CD4-positive, alpha-beta T cell (primary cell): ENCODE measurements at regions not wholly inside any gene's neighbourhood (a gene's known extent, or its start where the extent isn't known, plus 50 kb on each side); places are given as distances from the start of the nearest gene placed in this dataset.

ENCODE experiments used
- ATAC-seq: fragments of 200-7000 bp; cut with Tn5 transposase; one replicate; pipeline ENCODE4 v1.10.0; 2022; ENCODE audit warnings: mild to moderate bottlenecking; ENCODE audit not compliant: poor library complexity
- CTCF ChIA-PET: fragments of 350-600 bp; sonication (Branson Sonifier 250); formaldehyde crosslinking; loops from one replicate; lab custom pipeline; 2021; ENCODE audit warnings: antibody characterized with exemption, inconsistent platforms; lab: Charles Lee
- POLR2A ChIA-PET: fragments of 350-600 bp; sonication (Branson Sonifier 250); formaldehyde crosslinking; loops from one replicate; lab custom pipeline; 2021; ENCODE audit warnings: antibody characterized with exemption, inconsistent platforms; lab: Charles Lee
- DNase-seq, 14 experiments: peaks; one replicate each; pipeline ENCODE4 v3.0.0-alpha.2; 2013 to 2020; ENCODE audit warnings: mixed read lengths in 2 of 14
- H3K27ac ChIP-seq, 2 donors: one replicate each; pipeline versions ENCODE4 v1.5.1 to v1.7.0; 2013; ENCODE audit warnings: low read length in 2 of 2, low read depth in 1 of 2, mild to moderate bottlenecking in 1 of 2
- H3K27me3 ChIP-seq, 2 experiments: 1 replicate in 1 of 2; 2 replicates in 1 of 2; pipeline versions ENCODE4 v1.6.1 to v1.7.0; 2013; ENCODE audit warnings: low read length in 2 of 2, control low read depth in 1 of 2, mild to moderate bottlenecking in 1 of 2, moderate library complexity in 1 of 2; ENCODE audit not compliant: insufficient read depth in 2 of 2, control insufficient read depth in 1 of 2
- H3K36me3 ChIP-seq: one replicate; pipeline ENCODE4 v1.6.1; 2013; ENCODE audit warnings: low read length, control low read depth; ENCODE audit not compliant: insufficient read depth
- H3K4me1 ChIP-seq: one replicate; pipeline ENCODE4 v1.6.1; 2013; ENCODE audit warnings: low read length, control low read depth; ENCODE audit not compliant: insufficient read depth
- H3K4me3 ChIP-seq: one replicate; pipeline ENCODE4 v1.5.1; 2013; ENCODE audit warnings: mild to moderate bottlenecking, low read length, moderate library complexity
- H3K9me3 ChIP-seq, 2 experiments: 1 replicate in 1 of 2; 2 replicates in 1 of 2; pipeline versions ENCODE4 v1.6.1 to v1.7.0; 2013; ENCODE audit warnings: low read length in 2 of 2, mild to moderate bottlenecking in 2 of 2, control low read depth in 1 of 2, moderate library complexity in 1 of 2; ENCODE audit not compliant: control insufficient read depth in 1 of 2, insufficient read depth in 1 of 2
- H3K27ac Mint-ChIP-seq: one replicate; pipeline ENCODE4 v1.8.0; 2020; ENCODE audit warnings: mixed read lengths
- H3K27me3 Mint-ChIP-seq: one replicate; pipeline ENCODE4 v1.8.0; 2021; ENCODE audit warnings: mixed read lengths
- H3K36me3 Mint-ChIP-seq: one replicate; pipeline ENCODE4 v1.8.0; 2021; ENCODE audit warnings: low read depth, mixed read lengths
- H3K4me1 Mint-ChIP-seq: one replicate; pipeline ENCODE4 v1.8.0; 2021; ENCODE audit warnings: low read depth, mixed read lengths
- H3K4me3 Mint-ChIP-seq: one replicate; pipeline ENCODE4 v1.8.0; 2020; ENCODE audit warnings: mild to moderate bottlenecking, mixed read lengths
- H3K9me3 Mint-ChIP-seq: one replicate; pipeline ENCODE4 v1.8.0; 2020; ENCODE audit warnings: mixed read lengths
- intact Hi-C, 2 experiments: fragments of 100-400 bp; cut with DNase I in 1 of 2; cut with micrococcal nuclease in 1 of 2; formaldehyde crosslinking; loops; one replicate each; pipeline versions ENCODE4 v1.15.1 to v1.9.0; 2023 to 2025; cut with DNase I, micrococcal nuclease
- TF ChIP-seq, protein P1 (sequence below): fragments of 200-600 bp; IDR thresholded peaks from one replicate; pipeline ENCODE4 v1.8.0; 2022; ENCODE audit warnings: antibody characterized with exemption, mild to moderate bottlenecking

DNA sequence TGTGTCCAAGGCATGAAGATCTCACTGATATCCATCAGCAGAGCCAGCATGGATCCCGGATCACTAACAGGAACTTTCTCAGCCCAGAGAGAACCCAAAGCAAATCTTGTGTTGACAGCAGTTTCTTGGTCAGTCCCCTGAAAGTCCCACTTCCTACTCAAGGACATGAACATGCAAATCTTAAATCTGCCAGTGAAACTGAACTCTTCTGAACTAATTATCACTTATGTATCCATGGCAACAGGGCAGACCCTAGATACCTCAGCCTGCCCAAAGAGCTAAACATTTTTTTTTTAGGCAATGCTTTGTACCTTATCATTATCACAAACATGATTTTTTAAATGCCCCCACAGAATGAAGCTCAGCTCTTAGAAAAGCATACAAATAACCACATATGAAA, 127.8 kb upstream of the DDX18 start:
- no peak overlapping the region for H3K4me3 Mint-ChIP-seq
- TF ChIP-seq, protein P1, sequence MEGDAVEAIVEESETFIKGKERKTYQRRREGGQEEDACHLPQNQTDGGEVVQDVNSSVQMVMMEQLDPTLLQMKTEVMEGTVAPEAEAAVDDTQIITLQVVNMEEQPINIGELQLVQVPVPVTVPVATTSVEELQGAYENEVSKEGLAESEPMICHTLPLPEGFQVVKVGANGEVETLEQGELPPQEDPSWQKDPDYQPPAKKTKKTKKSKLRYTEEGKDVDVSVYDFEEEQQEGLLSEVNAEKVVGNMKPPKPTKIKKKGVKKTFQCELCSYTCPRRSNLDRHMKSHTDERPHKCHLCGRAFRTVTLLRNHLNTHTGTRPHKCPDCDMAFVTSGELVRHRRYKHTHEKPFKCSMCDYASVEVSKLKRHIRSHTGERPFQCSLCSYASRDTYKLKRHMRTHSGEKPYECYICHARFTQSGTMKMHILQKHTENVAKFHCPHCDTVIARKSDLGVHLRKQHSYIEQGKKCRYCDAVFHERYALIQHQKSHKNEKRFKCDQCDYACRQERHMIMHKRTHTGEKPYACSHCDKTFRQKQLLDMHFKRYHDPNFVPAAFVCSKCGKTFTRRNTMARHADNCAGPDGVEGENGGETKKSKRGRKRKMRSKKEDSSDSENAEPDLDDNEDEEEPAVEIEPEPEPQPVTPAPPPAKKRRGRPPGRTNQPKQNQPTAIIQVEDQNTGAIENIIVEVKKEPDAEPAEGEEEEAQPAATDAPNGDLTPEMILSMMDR, result no peak
- POLR2A ChIA-PET, result no interaction called here
- no peaks in the 10 kb centered on the region for H3K9me3 ChIP-seq
- no peak overlapping the region for H3K27ac ChIP-seq
- no peaks in the 10 kb centered on the region for H3K27me3 Mint-ChIP-seq
- ATAC-seq, result no peak
- H3K4me1 ChIP-seq, result no peaks in the 10 kb centered on the region
- H3K4me3 ChIP-seq, result no peak overlapping the region
- H3K27me3 ChIP-seq, result no peaks in the 10 kb centered on the region
- no peaks in the 10 kb centered on the region for H3K4me1 Mint-ChIP-seq
- H3K36me3 Mint-ChIP-seq, result no peaks in the 10 kb centered on the region
- DNase-seq, result no peak
- no peaks in the 10 kb centered on the region for H3K36me3 ChIP-seq
- H3K27ac Mint-ChIP-seq, result no peak overlapping the region
- H3K9me3 Mint-ChIP-seq, result no peaks in the 10 kb centered on the region
- intact Hi-C loops, result no loop called here
- CTCF ChIA-PET, result no interaction called here

DNA sequence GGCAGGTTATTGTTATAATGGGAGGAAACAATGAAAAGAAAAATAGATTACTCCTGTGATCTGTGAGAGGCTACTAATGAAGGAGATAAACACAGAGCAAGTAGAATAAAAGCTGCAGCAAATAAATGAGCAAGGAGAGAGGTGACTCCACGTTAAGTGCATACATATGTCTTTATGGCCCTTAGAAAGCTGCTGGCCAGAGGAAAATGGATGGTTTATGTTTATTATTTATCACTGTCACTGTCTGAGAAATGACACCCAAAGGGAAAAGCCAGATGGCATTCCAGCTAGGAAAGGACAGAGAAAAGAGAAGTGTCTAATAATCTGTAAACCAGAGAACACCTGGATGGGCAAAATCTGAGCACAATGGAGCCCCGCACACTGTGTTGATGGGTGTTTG, 122.9 kb upstream of the DDX18 start:
- no peak overlapping the region for H3K4me3 Mint-ChIP-seq
- H3K27me3 ChIP-seq, result no peaks in the 10 kb centered on the region
- H3K9me3 Mint-ChIP-seq, result no peaks in the 10 kb centered on the region
- no peak for ATAC-seq
- DNase-seq, result no peak
- no peaks in the 10 kb centered on the region for H3K36me3 Mint-ChIP-seq
- no peaks in the 10 kb centered on the region for H3K4me1 ChIP-seq
- peaks cover 0 to 3% of the 10 kb centered on the region in 2 experiments for H3K9me3 ChIP-seq
- H3K4me3 ChIP-seq, result no peak overlapping the region
- no peaks in the 10 kb centered on the region for H3K27me3 Mint-ChIP-seq
- intact Hi-C loops, result no loop called here
- H3K36me3 ChIP-seq, result no peaks in the 10 kb centered on the region
- POLR2A ChIA-PET, result no interaction called here
- TF ChIP-seq, protein P1, result no peak
- H3K27ac Mint-ChIP-seq, result no peak overlapping the region
- no peaks in the 10 kb centered on the region for H3K4me1 Mint-ChIP-seq
- H3K27ac ChIP-seq, result no peak overlapping the region
- CTCF ChIA-PET, result no interaction called here

DNA sequence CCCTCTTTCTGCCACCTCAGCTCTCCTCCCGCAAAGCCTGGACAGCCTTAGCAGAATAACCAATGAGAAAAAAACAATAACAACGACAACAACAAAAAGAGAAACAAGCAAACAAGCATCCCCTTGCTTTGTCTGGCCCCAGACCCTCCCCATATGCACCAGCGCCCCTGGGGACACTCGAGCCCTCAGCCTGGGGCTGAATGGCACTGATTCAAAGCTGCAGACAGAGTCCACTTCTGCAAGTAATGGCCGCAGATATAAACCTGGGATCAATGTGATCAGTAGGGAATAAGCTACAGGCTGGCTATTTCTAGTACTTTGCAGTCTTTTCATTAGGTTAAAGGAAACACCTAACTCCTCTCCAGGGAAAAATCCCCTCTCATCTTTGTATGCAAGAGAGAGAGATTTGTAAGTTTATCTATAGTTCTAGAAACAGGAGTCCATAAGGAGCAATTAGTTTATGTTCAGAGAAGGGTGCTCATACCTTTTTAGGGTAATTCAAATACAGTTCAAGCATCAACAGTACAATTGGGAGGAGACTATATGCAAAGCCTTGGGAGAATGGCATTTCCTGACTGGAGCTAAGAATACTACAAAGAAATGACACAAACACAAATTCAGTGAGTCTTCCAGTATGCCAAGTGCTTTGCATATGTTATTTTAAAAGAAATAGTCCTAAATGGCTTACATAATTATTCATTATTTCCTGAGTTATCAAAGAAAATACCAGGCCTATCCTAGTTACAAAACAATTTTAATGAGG, 122.3 kb upstream of the DDX18 start:
- no peaks in the 10 kb centered on the region for H3K27me3 Mint-ChIP-seq
- no peaks in the 10 kb centered on the region for H3K4me1 ChIP-seq
- no peaks in the 10 kb centered on the region for H3K36me3 ChIP-seq
- TF ChIP-seq, protein P1, result no peak
- CTCF ChIA-PET, result no interaction called here
- H3K27ac ChIP-seq, result no peak overlapping the region
- DNase-seq (no peak), ATAC-seq (no peak)
- no peak overlapping the region for H3K4me3 ChIP-seq
- intact Hi-C loops, result no loop called here
- no peaks in the 10 kb centered on the region for H3K36me3 Mint-ChIP-seq
- H3K9me3 ChIP-seq, result peaks cover 0 to 3% of the 10 kb centered on the region in 2 experiments
- no peak overlapping the region for H3K4me3 Mint-ChIP-seq
- H3K9me3 Mint-ChIP-seq, result no peaks in the 10 kb centered on the region
- POLR2A ChIA-PET, result no interaction called here
- no peak overlapping the region for H3K27ac Mint-ChIP-seq
- H3K27me3 ChIP-seq, result no peaks in the 10 kb centered on the region
- no peaks in the 10 kb centered on the region for H3K4me1 Mint-ChIP-seq
